ENCODE measurements at regions not wholly inside any gene's neighbourhood (a gene's known extent, or its start where the extent isn't known, plus 50 kb on each side); places are given as distances from the start of the nearest gene placed in this dataset.

GRCh38 chr16:79484237-79484636 is 116.3 kb downstream of the MAF start:
- TF ChIP-seq, protein P1, sequence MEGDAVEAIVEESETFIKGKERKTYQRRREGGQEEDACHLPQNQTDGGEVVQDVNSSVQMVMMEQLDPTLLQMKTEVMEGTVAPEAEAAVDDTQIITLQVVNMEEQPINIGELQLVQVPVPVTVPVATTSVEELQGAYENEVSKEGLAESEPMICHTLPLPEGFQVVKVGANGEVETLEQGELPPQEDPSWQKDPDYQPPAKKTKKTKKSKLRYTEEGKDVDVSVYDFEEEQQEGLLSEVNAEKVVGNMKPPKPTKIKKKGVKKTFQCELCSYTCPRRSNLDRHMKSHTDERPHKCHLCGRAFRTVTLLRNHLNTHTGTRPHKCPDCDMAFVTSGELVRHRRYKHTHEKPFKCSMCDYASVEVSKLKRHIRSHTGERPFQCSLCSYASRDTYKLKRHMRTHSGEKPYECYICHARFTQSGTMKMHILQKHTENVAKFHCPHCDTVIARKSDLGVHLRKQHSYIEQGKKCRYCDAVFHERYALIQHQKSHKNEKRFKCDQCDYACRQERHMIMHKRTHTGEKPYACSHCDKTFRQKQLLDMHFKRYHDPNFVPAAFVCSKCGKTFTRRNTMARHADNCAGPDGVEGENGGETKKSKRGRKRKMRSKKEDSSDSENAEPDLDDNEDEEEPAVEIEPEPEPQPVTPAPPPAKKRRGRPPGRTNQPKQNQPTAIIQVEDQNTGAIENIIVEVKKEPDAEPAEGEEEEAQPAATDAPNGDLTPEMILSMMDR (IDR thresholded peaks at IDR 0.05), result no peak
- TF ChIP-seq POLR2AphosphoS5 (IDR thresholded peaks at IDR 0.05; ENCODE audit: low read depth, low read length), result no peak
- no peak for TF ChIP-seq MAX (IDR thresholded peaks at IDR 0.05; ENCODE audit: low read depth)
- TF ChIP-seq PBX3 (IDR thresholded peaks at IDR 0.05), result no peak
- TF ChIP-seq EZH2phosphoT487 (IDR thresholded peaks at IDR 0.05; ENCODE audit: borderline replicate concordance, low read depth), result no peak
- TF ChIP-seq ZBTB33 (IDR thresholded peaks at IDR 0.05; ENCODE audit: borderline replicate concordance, low read depth), result no peak

All from SK-N-SH (cell line).